ENCODE measurements at regions not wholly inside any gene's neighbourhood (a gene's known extent, or its start where the extent isn't known, plus 50 kb on each side); places are given as distances from the start of the nearest gene placed in this dataset.

DNA sequence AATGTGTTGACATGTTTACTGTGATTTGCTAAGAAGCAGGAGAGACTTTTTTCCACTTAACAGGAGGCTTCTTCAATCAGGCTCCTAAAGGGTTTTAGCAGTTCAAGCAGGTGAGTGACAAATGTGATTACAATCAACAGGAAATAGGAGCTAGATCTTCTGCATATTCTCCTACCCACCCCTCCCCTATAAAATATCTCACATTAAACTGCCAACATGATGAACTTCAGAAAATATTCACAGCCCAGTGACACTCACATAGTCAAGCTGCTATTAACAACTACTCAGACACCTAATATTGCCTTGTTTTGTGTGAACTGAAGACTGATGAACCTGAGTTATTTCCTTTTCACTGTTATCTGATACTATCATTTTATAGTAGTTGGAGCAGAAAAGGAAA is 55.9 kb upstream of the ANTXR2 start:
- Histone ChIP-seq H3K4me1 (peaks cover 0 to 8% (median 0%) of the 10 kb centered on the region in 4 donors), H3K9me3 (no peaks in the 10 kb centered on the region), H3K27me3 (no peaks in the 10 kb centered on the region), H3K27ac (no peak overlapping the region), H3K36me3 (no peaks in the 10 kb centered on the region), H3K4me3 (no peak overlapping the region)
- no peak for DNase-seq
- intact Hi-C loops (cut with DNase I; ENCODE audit: low total_unique reads) = no loop called here
- TF ChIP-seq EP300 (IDR thresholded peaks at IDR 0.05) (no peak), POLR2A (IDR thresholded peaks at IDR 0.05) (no peak), POLR2AphosphoS5 (IDR thresholded peaks at IDR 0.05) (no peak)
- TF ChIP-seq, protein P1, sequence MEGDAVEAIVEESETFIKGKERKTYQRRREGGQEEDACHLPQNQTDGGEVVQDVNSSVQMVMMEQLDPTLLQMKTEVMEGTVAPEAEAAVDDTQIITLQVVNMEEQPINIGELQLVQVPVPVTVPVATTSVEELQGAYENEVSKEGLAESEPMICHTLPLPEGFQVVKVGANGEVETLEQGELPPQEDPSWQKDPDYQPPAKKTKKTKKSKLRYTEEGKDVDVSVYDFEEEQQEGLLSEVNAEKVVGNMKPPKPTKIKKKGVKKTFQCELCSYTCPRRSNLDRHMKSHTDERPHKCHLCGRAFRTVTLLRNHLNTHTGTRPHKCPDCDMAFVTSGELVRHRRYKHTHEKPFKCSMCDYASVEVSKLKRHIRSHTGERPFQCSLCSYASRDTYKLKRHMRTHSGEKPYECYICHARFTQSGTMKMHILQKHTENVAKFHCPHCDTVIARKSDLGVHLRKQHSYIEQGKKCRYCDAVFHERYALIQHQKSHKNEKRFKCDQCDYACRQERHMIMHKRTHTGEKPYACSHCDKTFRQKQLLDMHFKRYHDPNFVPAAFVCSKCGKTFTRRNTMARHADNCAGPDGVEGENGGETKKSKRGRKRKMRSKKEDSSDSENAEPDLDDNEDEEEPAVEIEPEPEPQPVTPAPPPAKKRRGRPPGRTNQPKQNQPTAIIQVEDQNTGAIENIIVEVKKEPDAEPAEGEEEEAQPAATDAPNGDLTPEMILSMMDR (IDR thresholded peaks at IDR 0.05) = no peak

DNA sequence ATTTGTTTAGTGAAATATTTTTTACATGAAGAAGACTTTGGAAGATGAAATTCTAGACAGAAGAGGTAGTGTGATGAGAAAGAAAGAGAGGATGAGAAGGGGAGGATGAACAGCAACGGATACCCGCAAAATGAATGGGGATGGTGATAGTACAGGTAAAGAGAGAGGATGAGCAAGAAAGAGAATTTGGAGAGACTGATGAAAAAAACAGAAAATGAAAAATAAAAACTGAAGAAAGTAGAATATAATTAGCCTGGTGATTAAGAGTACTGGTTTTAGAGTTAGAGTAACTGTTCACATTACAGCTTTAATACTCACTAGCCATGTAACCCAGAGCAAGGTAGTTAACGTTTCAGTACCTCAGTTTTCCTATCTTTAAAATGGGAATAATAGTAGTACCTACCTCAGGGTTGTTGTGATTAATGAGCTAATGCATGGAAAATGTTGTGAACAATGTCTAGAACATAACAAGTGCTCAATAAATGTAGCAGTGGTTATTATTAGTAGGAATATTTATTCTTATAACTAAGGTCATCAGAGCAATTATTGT is 54.9 kb upstream of the ANTXR2 start:
- intact Hi-C loops (cut with DNase I; ENCODE audit: low total_unique reads) = no loop called here
- 88 to 92% (median 90%) methylated on average over 3 of the region's 3 CpGs for WGBS, 5 donors

DNA sequence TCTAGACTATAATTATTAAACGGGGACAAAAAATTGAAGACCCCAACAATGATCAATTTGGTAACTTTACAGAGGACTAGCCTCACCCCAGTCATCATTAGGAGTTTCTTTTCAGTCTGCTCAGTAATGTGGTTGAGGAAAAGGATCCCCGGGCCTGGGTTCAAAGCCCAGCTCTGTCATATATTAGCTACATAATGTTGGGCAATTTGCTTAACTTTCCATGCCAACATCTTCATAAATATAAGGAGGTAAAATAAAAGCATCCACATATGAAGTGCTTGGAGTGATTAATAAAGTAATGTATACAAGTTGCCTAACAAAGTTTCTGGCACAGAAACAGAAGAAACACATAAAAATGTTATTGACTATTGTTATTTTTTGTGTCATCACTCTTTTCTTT is 53.4 kb upstream of the ANTXR2 start:
- WGBS, 5 donors = 89 to 98% (median 95%) methylated on average over 2 of the region's 2 CpGs
- Histone ChIP-seq H3K27ac (peak overlapping the region in 1 of 5 donors; percentile 5), H3K4me3 (no peak overlapping the region), H3K27me3 (no peaks in the 10 kb centered on the region), H3K9me3 (no peaks in the 10 kb centered on the region), H3K4me1 (peaks cover 0 to 8% (median 0%) of the 10 kb centered on the region in 4 donors), H3K36me3 (no peaks in the 10 kb centered on the region)
- DNase-seq = no peak
- TF ChIP-seq POLR2AphosphoS5 (IDR thresholded peaks at IDR 0.05) = no peak
- TF ChIP-seq, protein P1 (IDR thresholded peaks at IDR 0.05) = no peak
- intact Hi-C loops (cut with DNase I; ENCODE audit: low total_unique reads) = no loop called here

More for the DNA sequence above, 54.9 kb upstream of the ANTXR2 start:
- Histone ChIP-seq H3K36me3 (no peaks in the 10 kb centered on the region), H3K4me3 (no peak overlapping the region), H3K27ac (no peak overlapping the region), H3K9me3 (no peaks in the 10 kb centered on the region), H3K4me1 (peaks cover 0 to 8% (median 0%) of the 10 kb centered on the region in 4 donors), H3K27me3 (no peaks in the 10 kb centered on the region)
- TF ChIP-seq, protein P1 (IDR thresholded peaks at IDR 0.05) = no peak
- TF ChIP-seq EP300 (IDR thresholded peaks at IDR 0.05) (no peak), POLR2A (IDR thresholded peaks at IDR 0.05) (no peak), POLR2AphosphoS5 (IDR thresholded peaks at IDR 0.05) (no peak)
- DNase-seq = no peak

DNA sequence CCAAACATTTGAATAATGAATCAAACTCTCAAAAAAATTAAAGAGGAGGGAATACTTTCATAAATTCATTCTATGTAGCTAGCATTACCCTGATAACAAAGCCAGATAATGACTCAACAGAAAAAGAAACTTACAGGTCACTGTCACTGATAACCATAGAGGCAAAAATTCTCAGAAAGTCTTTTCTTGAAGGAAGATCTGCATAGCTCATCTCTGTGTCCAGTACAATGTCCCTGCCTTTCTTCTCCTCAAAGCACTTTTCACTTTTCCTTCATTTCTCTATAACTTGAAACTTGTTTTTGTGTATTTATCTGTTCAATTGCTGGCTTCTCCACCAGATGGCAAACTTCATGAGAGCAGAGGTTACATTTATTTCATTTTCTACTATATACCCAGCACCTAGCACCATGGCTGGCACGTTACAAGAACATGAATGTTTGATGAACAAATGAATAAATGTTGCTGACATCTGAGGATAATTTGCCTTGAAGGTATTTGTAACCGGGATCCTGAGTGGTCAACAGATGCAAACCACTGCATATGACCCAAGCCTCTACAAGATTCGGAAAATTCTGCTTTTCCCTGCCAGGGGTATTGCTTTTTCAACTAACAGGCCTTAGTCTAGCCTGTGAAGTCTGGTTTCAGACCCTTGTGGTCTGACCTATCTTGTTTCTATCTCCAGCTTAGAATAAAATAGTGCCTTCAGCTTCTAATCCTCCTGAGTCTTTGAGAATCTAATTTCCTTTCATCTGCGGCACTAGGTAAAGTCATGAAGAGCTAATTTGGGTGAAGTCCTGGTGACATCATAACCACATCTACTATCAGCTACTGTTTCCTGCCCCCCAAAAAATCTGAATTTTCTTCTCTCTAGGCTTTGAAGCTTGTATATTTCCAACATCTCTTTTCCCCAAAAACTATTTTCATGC is 52.5 kb upstream of the ANTXR2 start:
- DNase-seq = peak in 1 of 2 donors; percentile 32
- Histone ChIP-seq H3K4me3 (no peak overlapping the region), H3K4me1 (peaks cover 0 to 8% (median 0%) of the 10 kb centered on the region in 4 donors), H3K9me3 (no peaks in the 10 kb centered on the region), H3K27ac (peak overlapping the region in 3 of 5 donors; percentile 0 to 38 (median 5)), H3K27me3 (no peaks in the 10 kb centered on the region), H3K36me3 (no peaks in the 10 kb centered on the region)
- no peak for TF ChIP-seq EP300 (IDR thresholded peaks at IDR 0.05)
- TF ChIP-seq POLR2A (IDR thresholded peaks at IDR 0.05) = no peak
- TF ChIP-seq POLR2AphosphoS5 (IDR thresholded peaks at IDR 0.05) = no peak
- TF ChIP-seq, protein P1 (IDR thresholded peaks at IDR 0.05) = peak in 5 of 7 experiments; percentile 20 to 52 (median 33)
- intact Hi-C loops (cut with DNase I; ENCODE audit: low total_unique reads) = no loop called here
- WGBS, 5 donors = 61 to 72% (median 66%) methylated on average over 4 of the region's 4 CpGs

Measured in stomach (tissue), 8 donors.